HG02938 (cell line): ENCODE measurements at regions not wholly inside any gene's neighbourhood (a gene's known extent, or its start where the extent isn't known, plus 50 kb on each side); places are given as distances from the start of the nearest gene placed in this dataset.

Experiments
- ATAC-seq: cut with Tn5 transposase; IDR thresholded peaks from one replicate; pipeline ENCODE4 v1.9.1; 2021; ENCODE audit warnings: mild to moderate bottlenecking, moderate library complexity; ENCODE audit not compliant: unreplicated experiment

DNA sequence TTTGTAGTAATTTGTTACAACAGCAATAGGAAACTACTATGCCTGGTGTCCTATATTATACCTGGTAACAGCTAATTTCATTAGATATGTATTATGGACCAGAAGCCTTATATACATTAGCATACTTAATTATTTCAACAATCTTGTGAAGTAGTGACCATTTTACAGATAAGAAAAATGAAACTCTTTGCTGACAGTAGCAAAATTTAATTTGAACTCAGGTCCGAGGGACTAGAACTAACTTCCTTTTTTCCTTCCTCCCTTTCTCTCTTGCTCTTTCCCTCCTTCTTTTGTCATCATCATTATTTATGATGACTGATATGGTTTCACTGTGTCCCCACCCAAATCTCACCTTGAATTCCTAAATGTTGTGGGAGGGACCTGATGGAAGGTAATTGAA is 482.0 kb downstream of the SNAPC1 start:
- no peak for ATAC-seq

DNA sequence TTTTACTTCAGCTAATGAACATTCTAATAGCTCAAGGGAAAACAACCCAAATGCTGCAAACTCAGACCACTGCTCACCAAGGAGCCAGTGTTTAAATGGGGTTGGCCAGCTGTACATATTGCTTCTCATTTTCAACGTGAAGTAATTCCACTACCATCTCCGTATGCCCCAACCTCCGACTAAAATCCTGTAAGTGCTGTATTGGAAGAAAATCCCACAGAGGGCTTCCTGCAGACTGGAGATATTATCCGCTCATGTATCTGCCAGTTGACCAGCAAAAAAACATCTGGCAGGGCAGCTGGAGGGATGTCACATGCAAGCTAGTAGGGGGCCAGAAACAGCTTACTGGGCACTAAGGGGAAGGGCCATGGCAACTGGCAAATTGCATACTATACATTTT is 485.0 kb downstream of the SNAPC1 start:
- no peak for ATAC-seq

- no peak for ATAC-seq
These were observed 489.0 kb downstream of the SNAPC1 start for GRCh38 chr14:62251237-62251636.

- no peak for ATAC-seq
These were observed 491.0 kb downstream of the SNAPC1 start for GRCh38 chr14:62253171-62253570.

DNA sequence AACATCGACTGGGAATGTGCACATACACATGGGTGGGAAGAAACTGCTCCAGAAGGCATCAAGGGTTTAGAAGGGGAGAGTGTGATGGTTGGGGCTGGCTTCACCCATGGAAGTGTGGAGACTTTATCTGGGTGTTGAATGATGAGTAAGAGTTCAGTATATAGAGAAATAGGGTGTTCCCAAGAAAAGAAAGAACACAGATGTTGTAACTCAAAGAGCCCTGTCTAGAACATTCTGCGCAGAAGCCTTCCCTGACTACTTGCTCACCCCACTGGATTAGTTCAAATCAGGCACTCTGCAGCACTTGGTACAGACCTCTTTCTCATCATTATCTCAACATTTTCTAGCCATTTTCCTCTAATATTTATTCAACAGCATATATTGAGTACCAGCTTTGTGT is 491.7 kb downstream of the SNAPC1 start:
- no peak for ATAC-seq

- no peak for ATAC-seq
These were observed 507.0 kb downstream of the SNAPC1 start for GRCh38 chr14:62269204-62269603.

GRCh38 chr14:62270236-62270635 is 508.0 kb downstream of the SNAPC1 start:
- ATAC-seq: no peak

- no peak for ATAC-seq
These were observed 518.1 kb downstream of the SNAPC1 start for GRCh38 chr14:62280366-62280765.

DNA sequence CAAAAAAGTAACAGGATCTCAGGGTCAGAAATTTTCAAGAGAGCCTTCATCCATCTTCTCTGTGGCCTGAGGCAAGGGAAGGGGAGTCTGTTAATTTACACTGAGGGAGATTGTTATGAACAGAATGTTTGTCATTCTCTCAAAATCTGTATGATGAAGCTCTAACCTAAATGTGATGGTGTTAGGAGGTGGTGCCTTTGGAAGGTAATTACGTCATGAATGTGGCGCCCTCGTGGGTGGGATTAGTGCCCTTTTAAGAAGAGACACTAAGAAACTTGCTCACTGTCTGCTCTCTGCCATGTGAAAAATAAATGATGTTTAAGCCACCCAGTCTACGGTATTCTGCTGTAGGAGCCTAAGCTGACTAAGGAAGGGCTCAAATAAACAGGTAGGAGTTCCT is 521.6 kb downstream of the SNAPC1 start:
- no peak for ATAC-seq

DNA sequence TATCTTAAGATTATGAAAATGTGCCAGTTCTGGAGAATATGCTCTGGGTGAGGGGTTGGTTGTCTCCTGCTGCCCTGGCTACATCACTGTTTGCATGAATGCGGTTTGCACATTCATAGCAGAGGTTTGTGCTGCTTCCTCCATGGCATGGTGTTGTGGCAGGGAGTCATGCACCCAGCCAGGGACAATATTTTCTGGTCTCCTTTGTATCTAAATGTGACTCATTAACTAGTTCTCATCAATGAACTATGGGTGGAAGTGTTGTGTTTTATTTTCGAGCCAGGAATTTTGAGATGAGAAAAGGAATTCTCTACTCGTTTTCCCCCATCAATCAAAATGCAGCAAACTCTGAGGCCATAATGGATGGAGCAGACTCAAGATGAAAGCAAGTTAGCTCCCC is 527.3 kb downstream of the SNAPC1 start:
- ATAC-seq: no peak

- ATAC-seq: no peak
These were observed 538.9 kb downstream of the SNAPC1 start for GRCh38 chr14:62301080-62301479.

GRCh38 chr14:62301911-62302310 is 539.7 kb downstream of the SNAPC1 start:
- ATAC-seq: no peak

- no peak for ATAC-seq
These were observed 541.2 kb downstream of the SNAPC1 start for GRCh38 chr14:62303437-62303836.

DNA sequence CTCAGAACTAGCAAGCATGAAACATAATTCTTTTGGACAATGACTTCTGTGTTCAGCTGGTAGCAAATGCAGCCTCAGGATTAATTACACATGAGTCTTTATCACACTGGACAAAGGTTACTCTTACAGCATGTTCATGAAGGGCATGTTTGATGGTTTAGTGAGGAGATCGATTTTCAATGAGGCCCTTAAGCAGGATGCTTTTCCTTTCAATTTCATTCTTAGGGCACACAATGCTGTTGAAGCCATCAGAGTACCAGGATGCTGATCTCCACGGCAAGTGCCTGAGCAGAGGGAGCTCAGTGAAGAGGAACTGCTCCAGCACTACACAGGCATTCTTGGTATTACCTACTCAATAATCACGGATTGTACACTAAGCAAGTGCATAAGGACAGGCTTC is 542.0 kb downstream of the SNAPC1 start:
- no peak for ATAC-seq

DNA sequence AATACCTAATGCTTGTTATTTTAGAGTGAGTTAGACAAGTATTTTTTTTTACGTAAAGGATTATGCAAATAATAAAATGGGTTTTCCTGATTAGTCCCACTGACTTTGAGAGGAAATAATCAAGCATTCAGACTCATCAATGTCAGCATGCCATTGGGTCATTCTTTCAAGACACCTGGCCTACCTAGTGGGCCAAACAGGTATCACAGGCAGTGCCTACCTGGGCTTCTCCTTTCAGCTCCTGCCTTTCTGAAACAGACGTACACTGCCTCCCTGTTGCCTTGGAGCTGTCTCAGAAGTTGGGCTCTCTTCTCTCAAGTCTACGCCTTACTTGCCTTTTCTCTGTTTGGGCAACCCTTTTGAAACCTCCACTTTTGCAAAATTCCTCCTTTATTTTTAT is 545.6 kb downstream of the SNAPC1 start:
- ATAC-seq: no peak

DNA sequence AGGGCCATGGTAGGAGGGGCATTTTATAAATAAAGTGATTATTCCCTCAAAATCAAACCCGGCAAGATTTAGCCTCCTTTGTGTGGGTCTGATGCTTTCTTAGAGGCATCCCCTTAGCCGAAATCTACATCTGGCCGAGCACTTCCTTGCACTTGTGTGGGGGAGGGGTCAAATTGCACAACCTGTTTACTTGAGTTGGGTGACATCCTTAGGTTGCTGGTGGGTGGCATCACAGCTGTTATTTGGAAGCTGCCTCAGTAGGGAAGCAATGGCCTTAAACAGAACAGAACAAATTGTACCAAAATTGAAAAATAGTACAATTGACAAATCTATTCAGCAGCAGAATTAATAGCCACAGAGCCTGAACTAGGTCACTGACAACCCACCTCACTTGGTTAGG is 546.1 kb downstream of the SNAPC1 start:
- ATAC-seq: no peak

DNA sequence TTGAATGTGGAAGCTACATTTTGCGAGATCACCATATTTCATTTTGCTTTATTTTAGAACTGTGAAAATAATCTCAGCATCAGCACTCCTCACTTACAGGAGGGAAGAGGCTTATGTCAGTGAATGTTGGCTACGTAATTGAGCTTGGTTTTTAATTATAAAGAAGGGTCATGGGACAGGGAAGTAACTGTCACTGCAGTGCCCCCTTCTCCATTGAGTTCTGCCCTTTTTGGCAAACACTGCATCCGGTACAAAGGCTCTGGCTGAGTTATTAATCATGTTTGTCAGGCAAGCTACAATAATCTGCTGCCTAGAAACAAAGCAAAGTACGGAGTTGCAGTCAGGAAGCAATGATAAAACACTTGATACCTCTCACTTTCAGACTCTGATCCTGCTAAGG is 546.7 kb downstream of the SNAPC1 start:
- ATAC-seq: no peak

- no peak for ATAC-seq
These were observed 551.0 kb downstream of the SNAPC1 start for GRCh38 chr14:62313212-62313611.

GRCh38 chr14:62314221-62314620 is 552.0 kb downstream of the SNAPC1 start:
- no peak for ATAC-seq

DNA sequence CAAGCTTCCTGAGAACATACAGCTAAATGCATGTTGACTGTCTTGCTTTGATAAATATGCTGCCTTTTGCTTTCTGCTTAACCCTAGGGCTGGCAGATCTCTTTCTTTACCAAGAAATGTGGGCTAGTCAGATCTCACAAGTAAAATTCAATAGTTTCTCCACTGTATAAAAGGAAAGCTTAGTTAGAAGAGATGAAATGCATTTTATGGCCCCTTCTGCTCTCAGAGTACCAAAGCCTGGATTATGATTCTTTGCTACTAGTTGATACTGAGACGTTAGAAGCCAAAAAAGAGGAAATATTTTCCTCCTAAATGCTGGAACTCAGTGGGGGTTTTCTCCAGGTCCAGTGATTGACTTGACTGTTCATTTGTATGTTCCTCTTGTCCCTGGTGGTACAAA is 552.7 kb downstream of the SNAPC1 start:
- ATAC-seq: no peak

GRCh38 chr14:62315631-62316030 is 553.4 kb downstream of the SNAPC1 start:
- ATAC-seq: no peak

DNA sequence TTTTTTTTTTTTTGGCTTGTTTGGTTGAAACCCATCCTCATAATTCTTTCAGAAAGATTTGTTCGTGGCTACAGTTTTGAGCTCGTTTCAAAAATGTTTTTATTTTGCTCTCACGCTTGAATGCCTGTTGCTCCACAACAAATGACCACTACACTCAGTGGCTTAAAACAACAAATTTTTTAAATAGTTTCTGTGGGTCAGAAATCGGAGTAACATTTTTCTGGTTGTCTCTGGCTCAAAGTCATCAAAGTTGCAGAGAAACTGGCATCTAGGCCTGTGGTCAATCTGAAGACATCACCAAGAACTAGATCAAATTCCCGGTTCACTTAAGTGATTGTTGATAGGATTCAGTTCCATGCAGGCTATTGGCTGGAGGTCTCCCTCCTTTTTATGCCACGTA is 560.0 kb downstream of the SNAPC1 start:
- no peak for ATAC-seq

GRCh38 chr14:62329427-62329826 is 567.2 kb downstream of the SNAPC1 start:
- no peak for ATAC-seq

DNA sequence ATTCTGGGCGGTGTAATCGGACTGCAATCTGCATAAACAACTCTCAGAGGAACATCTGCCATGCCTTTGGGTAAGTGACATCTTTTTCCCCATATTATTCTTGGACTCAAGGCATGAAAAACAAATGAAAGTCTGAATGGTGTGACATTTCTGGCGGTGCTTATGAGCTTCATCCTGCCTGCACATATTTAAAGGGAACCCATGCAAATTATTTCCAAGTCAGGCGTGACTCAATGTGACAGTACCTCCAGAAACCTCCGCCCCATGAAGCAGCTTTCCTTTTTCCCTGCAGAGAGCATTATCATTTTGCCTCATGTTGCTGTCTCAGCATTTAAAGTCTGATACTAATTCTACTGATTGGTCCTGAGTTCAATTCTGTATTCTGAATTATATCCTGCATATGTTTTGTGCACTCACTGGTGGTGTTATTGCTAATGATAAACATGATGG is 585.4 kb downstream of the SNAPC1 start:
- ATAC-seq: no peak
